T-cell (primary cell): ENCODE measurements at regions not wholly inside any gene's neighbourhood (a gene's known extent, or its start where the extent isn't known, plus 50 kb on each side); places are given as distances from the start of the nearest gene placed in this dataset.

Experiments
- ATAC-seq, 4 experiments: fragments of 200-7000 bp in 3 of 4; fragments of 150-1000 bp in 1 of 4; cut with Tn5 transposase; replicated peaks in 1 of 4; 1 replicate in 3 of 4; 2 replicates in 1 of 4; pipeline ENCODE4 v1.10.0; 2021; ENCODE audit warnings: moderate library complexity in 3 of 4, mild to moderate bottlenecking in 2 of 4, moderate number of reproducible peaks in 1 of 4
- CTCF ChIA-PET, 2 donors: fragments of 300-600 bp; sonication (Branson Sonifier 250); formaldehyde crosslinking; loops; one replicate each; lab custom pipeline; 2022; ENCODE audit warnings: antibody characterized with exemption in 2 of 2; lab: Charles Lee
- POLR2A ChIA-PET, 2 donors: fragments of 300-600 bp; sonication (Branson Sonifier 250); formaldehyde crosslinking; loops; one replicate each; lab custom pipeline; 2022; ENCODE audit warnings: antibody characterized with exemption in 2 of 2; lab: Charles Lee
- DNase-seq, 35 experiments: peaks; one replicate each; pipeline versions ENCODE4 v3.0.0 to v3.0.0-alpha.2; 2013 to 2023
- H3K27ac ChIP-seq: one replicate; pipeline ENCODE4 v1.5.1; 2013; ENCODE audit warnings: low read length
- H3K27me3 ChIP-seq, 2 experiments: replicated peaks in 1 of 2; 1 replicate in 1 of 2; 2 replicates in 1 of 2; pipeline versions ENCODE4 v1.6.1 to v1.7.0; 2013; ENCODE audit warnings: low read length in 1 of 2, mixed read lengths in 1 of 2; ENCODE audit not compliant: control insufficient read depth in 2 of 2, insufficient read depth in 2 of 2; ENCODE audit errors: extremely low read depth in 1 of 2
- H3K36me3 ChIP-seq, 2 donors: 1 replicate in 1 of 2; 2 replicates in 1 of 2; pipeline versions ENCODE4 v1.6.1 to v1.7.0; 2013; ENCODE audit warnings: low read length in 1 of 2; ENCODE audit not compliant: control insufficient read depth in 2 of 2, insufficient read depth in 1 of 2; ENCODE audit errors: extremely low read depth in 1 of 2
- H3K4me1 ChIP-seq, 2 experiments: 1 replicate in 1 of 2; 2 replicates in 1 of 2; pipeline versions ENCODE4 v1.6.1 to v1.7.0; 2013; ENCODE audit warnings: low read length in 2 of 2, mixed read lengths in 1 of 2; ENCODE audit not compliant: insufficient read depth in 2 of 2, control insufficient read depth in 1 of 2; ENCODE audit errors: extremely low read depth in 1 of 2
- H3K4me3 ChIP-seq, 2 donors: 1 replicate in 1 of 2; 2 replicates in 1 of 2; pipeline versions ENCODE4 v1.5.1 to v1.7.0; 2013; ENCODE audit warnings: mild to moderate bottlenecking in 2 of 2, low read length in 1 of 2, moderate library complexity in 1 of 2; ENCODE audit not compliant: control insufficient read depth in 1 of 2; ENCODE audit errors: extremely low read depth in 1 of 2
- H3K9me3 ChIP-seq: 2 replicates; pipeline ENCODE4 v1.7.0; 2013
- H3K27ac Mint-ChIP-seq, 2 donors: one replicate each; pipeline ENCODE4 v1.8.0; 2020 to 2021; ENCODE audit warnings: mild to moderate bottlenecking in 2 of 2, mixed read lengths in 2 of 2
- H3K27me3 Mint-ChIP-seq, 2 donors: one replicate each; pipeline ENCODE4 v1.8.0; 2021 to 2022; ENCODE audit warnings: mixed read lengths in 2 of 2
- H3K36me3 Mint-ChIP-seq: one replicate; pipeline ENCODE4 v1.8.0; 2021; ENCODE audit warnings: mixed read lengths
- H3K4me1 Mint-ChIP-seq, 3 donors: one replicate each; pipeline ENCODE4 v1.8.0; 2020 to 2022; ENCODE audit warnings: mixed read lengths in 3 of 3, mild to moderate bottlenecking in 1 of 3
- H3K4me3 Mint-ChIP-seq, 3 donors: one replicate each; pipeline ENCODE4 v1.8.0; 2020 to 2022; ENCODE audit warnings: mild to moderate bottlenecking in 3 of 3, mixed read lengths in 3 of 3, moderate library complexity in 3 of 3
- H3K9me3 Mint-ChIP-seq, 3 donors: one replicate each; pipeline ENCODE4 v1.8.0; 2020 to 2022; ENCODE audit warnings: mixed read lengths in 3 of 3
- WGBS: methylation state at CpG from one replicate; pipeline ENCODE4 v1.1.5; 2013; ENCODE audit warnings: missing lambda C conversion rate; ENCODE audit not compliant: insufficient coverage; 5-methylcytosine and 5-hydroxymethylcytosine counted together

- no peaks in the 10 kb centered on the region for H3K36me3 Mint-ChIP-seq
- Histone ChIP-seq H3K4me3 (no peak overlapping the region), H3K9me3 (no peaks in the 10 kb centered on the region), H3K27ac (no peak overlapping the region), H3K36me3 (no peaks in the 10 kb centered on the region), H3K27me3 (no peaks in the 10 kb centered on the region), H3K4me1 (no peaks in the 10 kb centered on the region)
- no peak for DNase-seq
- H3K27ac Mint-ChIP-seq, result no peak overlapping the region
- peaks cover 0 to 4% (median 3%) of the 10 kb centered on the region in 3 donors for H3K9me3 Mint-ChIP-seq
- H3K4me3 Mint-ChIP-seq, result no peak overlapping the region
- no peaks in the 10 kb centered on the region for H3K27me3 Mint-ChIP-seq
- POLR2A ChIA-PET, result no interaction called here
- CTCF ChIA-PET, result no interaction called here
- no peaks in the 10 kb centered on the region for H3K4me1 Mint-ChIP-seq
- 77% methylated on average over 3 of the region's 6 CpGs for WGBS
- ATAC-seq, result no peak
Measured at GRCh38 chr4:27357283-27357682, 496.6 kb downstream of the STIM2 start.

GRCh38 chr4:27358269-27358668, 497.6 kb downstream of the STIM2 start:
- no peaks in the 10 kb centered on the region for H3K4me1 Mint-ChIP-seq
- no peaks in the 10 kb centered on the region for H3K9me3 ChIP-seq
- WGBS, result 0% methylated on average over 1 of the region's 2 CpGs
- CTCF ChIA-PET, result no interaction called here
- peaks cover 0 to 4% (median 3%) of the 10 kb centered on the region in 3 donors for H3K9me3 Mint-ChIP-seq
- no peak overlapping the region for H3K27ac ChIP-seq
- ATAC-seq, result no peak
- no peaks in the 10 kb centered on the region for H3K36me3 ChIP-seq
- H3K4me3 ChIP-seq, result no peak overlapping the region
- H3K27me3 ChIP-seq, result no peaks in the 10 kb centered on the region
- DNase-seq, result no peak
- H3K27me3 Mint-ChIP-seq, result no peaks in the 10 kb centered on the region
- H3K4me1 ChIP-seq, result no peaks in the 10 kb centered on the region
- POLR2A ChIA-PET, result no interaction called here
- H3K36me3 Mint-ChIP-seq, result no peaks in the 10 kb centered on the region
- H3K27ac Mint-ChIP-seq, result no peak overlapping the region
- no peak overlapping the region for H3K4me3 Mint-ChIP-seq

- Histone ChIP-seq H3K4me3 (no peak overlapping the region), H3K27me3 (no peaks in the 10 kb centered on the region), H3K36me3 (no peaks in the 10 kb centered on the region), H3K4me1 (no peaks in the 10 kb centered on the region), H3K27ac (no peak overlapping the region), H3K9me3 (no peaks in the 10 kb centered on the region)
- ChIA-PET POLR2A (no interaction called here), CTCF (no interaction called here)
- H3K27me3 Mint-ChIP-seq, result no peaks in the 10 kb centered on the region
- no peaks in the 10 kb centered on the region for H3K36me3 Mint-ChIP-seq
- H3K4me1 Mint-ChIP-seq, result no peaks in the 10 kb centered on the region
- no peak overlapping the region for H3K4me3 Mint-ChIP-seq
- H3K9me3 Mint-ChIP-seq, result peaks cover 0 to 11% (median 2%) of the 10 kb centered on the region in 3 donors
- DNase-seq (no peak), ATAC-seq (no peak)
- no CpG with 5 or more reads among the region's 1 CpG for WGBS
- H3K27ac Mint-ChIP-seq, result no peak overlapping the region
Measured at GRCh38 chr4:27360131-27360530, 499.5 kb downstream of the STIM2 start.

- H3K4me3 ChIP-seq, result no peak overlapping the region
- CTCF ChIA-PET, result no interaction called here
- H3K27me3 ChIP-seq, result no peaks in the 10 kb centered on the region
- DNase-seq (no peak), ATAC-seq (no peak)
- H3K4me1 ChIP-seq, result no peaks in the 10 kb centered on the region
- H3K36me3 ChIP-seq, result no peaks in the 10 kb centered on the region
- Mint-ChIP-seq H3K9me3 (peaks cover 0 to 11% (median 2%) of the 10 kb centered on the region in 3 donors), H3K36me3 (no peaks in the 10 kb centered on the region), H3K27me3 (no peaks in the 10 kb centered on the region), H3K4me3 (no peak overlapping the region), H3K27ac (no peak overlapping the region), H3K4me1 (no peaks in the 10 kb centered on the region)
- H3K27ac ChIP-seq, result no peak overlapping the region
- H3K9me3 ChIP-seq, result no peaks in the 10 kb centered on the region
- 56% methylated on average over 2 of the region's 7 CpGs for WGBS
- POLR2A ChIA-PET, result interaction anchor here (0.6 kb wide), 2 partner anchors 42 to 588 kb away, joined by 3 to 4 read pairs; no protein-coding TSS in a partner anchor
Measured at GRCh38 chr4:27360790-27361267, 500.2 kb downstream of the STIM2 start.

GRCh38 chr4:27364509-27364908, 503.9 kb downstream of the STIM2 start:
- Histone ChIP-seq H3K36me3 (no peaks in the 10 kb centered on the region), H3K27me3 (no peaks in the 10 kb centered on the region), H3K4me3 (no peak overlapping the region), H3K9me3 (no peaks in the 10 kb centered on the region), H3K4me1 (no peaks in the 10 kb centered on the region), H3K27ac (no peak overlapping the region)
- DNase-seq (no peak), ATAC-seq (no peak)
- no peak overlapping the region for H3K27ac Mint-ChIP-seq
- no peak overlapping the region for H3K4me3 Mint-ChIP-seq
- no peaks in the 10 kb centered on the region for H3K27me3 Mint-ChIP-seq
- no peaks in the 10 kb centered on the region for H3K36me3 Mint-ChIP-seq
- CTCF ChIA-PET, result no interaction called here
- H3K4me1 Mint-ChIP-seq, result no peaks in the 10 kb centered on the region
- WGBS, result 100% methylated on average over 5 of the region's 6 CpGs
- peaks cover 0 to 7% (median 2%) of the 10 kb centered on the region in 3 donors for H3K9me3 Mint-ChIP-seq
- POLR2A ChIA-PET, result no interaction called here

GRCh38 chr4:27366104-27366823, 505.6 kb downstream of the STIM2 start:
- CTCF ChIA-PET, result no interaction called here
- ATAC-seq (no peak), DNase-seq (no peak)
- Histone ChIP-seq H3K36me3 (no peaks in the 10 kb centered on the region), H3K4me3 (no peak overlapping the region), H3K27me3 (no peaks in the 10 kb centered on the region), H3K9me3 (no peaks in the 10 kb centered on the region), H3K27ac (no peak overlapping the region), H3K4me1 (no peaks in the 10 kb centered on the region)
- WGBS, result 33% methylated on average over 2 of the region's 2 CpGs
- no peaks in the 10 kb centered on the region for H3K36me3 Mint-ChIP-seq
- H3K4me3 Mint-ChIP-seq, result no peak overlapping the region
- H3K9me3 Mint-ChIP-seq, result peaks cover 0 to 7% (median 2%) of the 10 kb centered on the region in 3 donors
- no peak overlapping the region for H3K27ac Mint-ChIP-seq
- POLR2A ChIA-PET, result no interaction called here
- no peaks in the 10 kb centered on the region for H3K27me3 Mint-ChIP-seq
- H3K4me1 Mint-ChIP-seq, result no peaks in the 10 kb centered on the region
